ENCODE measurements at regions not wholly inside any gene's neighbourhood (a gene's known extent, or its start where the extent isn't known, plus 50 kb on each side); places are given as distances from the start of the nearest gene placed in this dataset.

- H2BK20ac ChIP-seq (ENCODE audit: low read length) = no peak overlapping the region
- H3K23me2 ChIP-seq (ENCODE audit: low read depth, low read length) = no peaks in the 10 kb centered on the region; the same call in 1 of the 2 replicates
- H4K5ac ChIP-seq (ENCODE audit: insufficient read length, low read depth, low read length) = no peak overlapping the region
- no peaks in the 10 kb centered on the region for H3K79me2 ChIP-seq (ENCODE audit: control insufficient read depth in 1 of 2, insufficient read depth in 2 of 2, low read length in 2 of 2)
- H3K18ac ChIP-seq (ENCODE audit: extremely low read depth, low read length) = no peak overlapping the region
- no peak overlapping the region for H2BK120ac ChIP-seq (replicated peaks; ENCODE audit: low read depth, low read length)
- no peaks in the 10 kb centered on the region for H4K20me1 ChIP-seq (replicated peaks in 1 of 2; ENCODE audit: control insufficient read depth in 1 of 2, insufficient read depth in 2 of 2, low read length in 2 of 2)
- H3K4me3 ChIP-seq (ENCODE audit: extremely low read depth in 1 of 4, insufficient read depth in 2 of 4, low read depth in 3 of 4, low read length in 4 of 4) = no peak overlapping the region
- no peak overlapping the region for H3K56ac ChIP-seq (replicated peaks; ENCODE audit: insufficient read length, low read depth, low read length)
- FAIRE-seq = no peak
- no peak for DNase-seq (ENCODE audit: low read depth in 1 of 2, low spot score in 2 of 2)
- no peak overlapping the region for H3K23ac ChIP-seq (ENCODE audit: insufficient read length)
- H2BK12ac ChIP-seq (ENCODE audit: low read depth, low read length) = no peak overlapping the region
- no peaks in the 10 kb centered on the region; a peak in 2 of 7 replicates for H3K27me3 ChIP-seq (replicated peaks in 1 of 4; ENCODE audit: control insufficient read depth in 3 of 4, extremely low read depth in 1 of 4, insufficient read depth in 3 of 4, low read length in 3 of 4)
- no peaks in the 10 kb centered on the region for H3K79me1 ChIP-seq (ENCODE audit: low read depth, low read length)
- no peaks in the 10 kb centered on the region for H3K36me3 ChIP-seq (ENCODE audit: control insufficient read depth in 2 of 4, insufficient read depth in 4 of 4, low read length in 3 of 4)
- H3K4ac ChIP-seq (replicated peaks; ENCODE audit: insufficient read length, low read depth, low read length) = no peak overlapping the region
- H3K4me2 ChIP-seq (ENCODE audit: insufficient read depth in 1 of 2, low read depth in 2 of 2, low read length in 2 of 2) = no peak overlapping the region
- no peak overlapping the region for H3K9ac ChIP-seq (replicated peaks in 1 of 4; ENCODE audit: extremely low read depth in 1 of 4, low read depth in 3 of 4, low read length in 3 of 4)
- H4K8ac ChIP-seq (ENCODE audit: extremely low read depth, insufficient read depth, low read length) = no peak overlapping the region
- no peaks in the 10 kb centered on the region; a peak in 1 of 7 replicates for H3K4me1 ChIP-seq (replicated peaks in 1 of 4; ENCODE audit: control insufficient read depth in 3 of 4, insufficient read depth in 4 of 4, low read length in 3 of 4)
- 67% methylated on average over 3 of the region's 3 CpGs; no CpG with 5 or more reads in 1 of the 2 experiments for WGBS, 2 experiments (ENCODE audit: extremely low coverage in 1 of 2, insufficient coverage in 1 of 2, insufficient read length in 1 of 2, insufficient replicate concordance in 2 of 2, low coverage in 1 of 2, low lambda C conversion rate in 2 of 2, missing lambda C conversion rate in 1 of 2)
- H2AK5ac ChIP-seq (ENCODE audit: low read depth, low read length) = no peak overlapping the region
- no peak overlapping the region for H3K14ac ChIP-seq (ENCODE audit: insufficient read length)
- peaks cover 13 to 14% of the 10 kb centered on the region in 2 experiments; a peak in 3 of 4 replicates for H3K9me3 ChIP-seq (ENCODE audit: insufficient read depth in 2 of 2, low read depth in 1 of 2, low read length in 1 of 2)
- ChIA-PET CTCF (ENCODE audit: partially characterized antibody) (interaction anchor here (1.0 kb wide), 1 partner anchor 13 kb away, joined by 3 read pairs; no protein-coding TSS in a partner anchor), POLR2A (ENCODE audit: partially characterized antibody) (no interaction called here)
- no peak overlapping the region for H2BK5ac ChIP-seq (ENCODE audit: low read depth, low read length)
- H2AFZ ChIP-seq (ENCODE audit: low read length) = no peak overlapping the region
- no peak overlapping the region for H3K27ac ChIP-seq (ENCODE audit: low read depth, low read length)
- H2BK15ac ChIP-seq (ENCODE audit: low read length) = no peak overlapping the region
- H4K91ac ChIP-seq (replicated peaks; ENCODE audit: insufficient read length, low read length) = no peak overlapping the region
- no peak for TF ChIP-seq CTCF (IDR thresholded peaks at IDR 0.05; ENCODE audit: control extremely low read depth in 1 of 3, insufficient read depth in 1 of 3, low read depth in 1 of 3, low read length in 3 of 3)
- TF ChIP-seq HDAC2 (IDR thresholded peaks at IDR 0.05; ENCODE audit: borderline replicate concordance in 1 of 2, low read depth in 2 of 2, low read length in 2 of 2) = no peak
- no peak for TF ChIP-seq CBX5 (IDR thresholded peaks at IDR 0.05; ENCODE audit: low read depth, low read length)
- no peak for TF ChIP-seq E2F6 (IDR thresholded peaks at IDR 0.05)
- TF ChIP-seq SIX5 (IDR thresholded peaks at IDR 0.05; ENCODE audit: low read depth, low read length) = no peak
- TF ChIP-seq YY1 (IDR thresholded peaks at IDR 0.05; ENCODE audit: low read depth, low read length) = no peak
- TF ChIP-seq EZH2 (IDR thresholded peaks at IDR 0.05; ENCODE audit: low read depth, low read length, severe bottlenecking) = no peak
- TF ChIP-seq SUZ12 (IDR thresholded peaks at IDR 0.05; ENCODE audit: low read length) = no peak
- no peak for TF ChIP-seq CBX8 (IDR thresholded peaks at IDR 0.05; ENCODE audit: borderline replicate concordance, low read depth, low read length)
- no peak for TF ChIP-seq RFX5 (IDR thresholded peaks at IDR 0.05; ENCODE audit: borderline replicate concordance, low read depth, low read length)
- TF ChIP-seq BRCA1 (IDR thresholded peaks at IDR 0.05; ENCODE audit: low read depth, low read length) = no peak
Observed at GRCh38 chr2:2547451-2547850, 216.4 kb upstream of the MYT1L start.

All from H1 (cell line).